GM12878 (cell line): ENCODE measurements at regions not wholly inside any gene's neighbourhood (a gene's known extent, or its start where the extent isn't known, plus 50 kb on each side); places are given as distances from the start of the nearest gene placed in this dataset.

Source experiments
- ATAC-seq: fragments of 200-7000 bp; cut with Tn5 transposase; 3 replicates; pipeline ENCODE4 v1.9.1; 2020; ENCODE audit warnings: mild to moderate bottlenecking, moderate library complexity
- BruUV-seq: library from RNA; stranded (reverse); fragments of 400-500 nt; replicated peaks from 2 replicates; lab custom pipeline; 2021; lab: Mats Ljungman, UMichigan
- CTCF ChIA-PET: fragments of 300-600 bp; sonication (Branson Sonifier 250); formaldehyde crosslinking; extraction: SDS; loops from one replicate; lab custom pipeline; 2021; ENCODE audit warnings: inconsistent platforms; lab: Yijun Ruan, JAX
- POLR2A ChIA-PET: fragments of 350-600 bp; formaldehyde crosslinking; extraction: SDS; loops from one replicate; lab custom pipeline; 2021; ENCODE audit warnings: inconsistent platforms; lab: Charles Lee
- RAD21 ChIA-PET: fragments of 300-600 bp; sonication (Branson Sonifier 250); formaldehyde crosslinking; loops from one replicate; lab custom pipeline; 2023; ENCODE audit warnings: antibody characterized with exemption; ENCODE audit not compliant: unreplicated experiment; lab: Charles Lee
- SMC1A ChIA-PET: fragments of 300-600 bp; sonication (Branson Sonifier 250); formaldehyde crosslinking; loops from one replicate; lab custom pipeline; 2023; ENCODE audit not compliant: unreplicated experiment, uncharacterized antibody; lab: Charles Lee
- DNase-seq: peaks from one replicate; pipeline ENCODE4 v3.0.0-alpha.2; 2011; ENCODE audit warnings: low read depth, low spot score
- FAIRE-seq: peaks from 3 replicates; lab custom pipeline; 2011; peaks lifted over from hg19 to GRCh38; lab: Jason Lieb, UNC
- H2AFZ ChIP-seq: 2 replicates; pipeline ENCODE4 v1.6.0; 2011; ENCODE audit warnings: low read depth, low read length, control low read depth; ENCODE audit not compliant: control insufficient read depth
- H3K27ac ChIP-seq: 2 replicates; pipeline ENCODE4 v1.5.1; 2011; ENCODE audit warnings: control low read depth; ENCODE audit not compliant: control insufficient read depth, insufficient read depth
- H3K27me3 ChIP-seq, 2 experiments: replicated peaks in 1 of 2; 2 replicates each; pipeline versions ENCODE4 v1.6.0 to v1.6.1; 2011; ENCODE audit warnings: low read length in 1 of 2; ENCODE audit not compliant: control insufficient read depth in 2 of 2, insufficient read depth in 2 of 2
- H3K36me3 ChIP-seq, 2 experiments: 2 replicates each; pipeline ENCODE4 v1.5.1; 2011; ENCODE audit warnings: low read length in 1 of 2; ENCODE audit not compliant: control insufficient read depth in 2 of 2, insufficient read depth in 2 of 2
- H3K4me1 ChIP-seq: 2 replicates; pipeline ENCODE4 v1.6.1; 2011; ENCODE audit warnings: mild to moderate bottlenecking, low read length, moderate library complexity, mixed read lengths; ENCODE audit not compliant: control insufficient read depth, insufficient read depth
- H3K4me2 ChIP-seq: 2 replicates; pipeline ENCODE4 v1.6.0; 2011; ENCODE audit warnings: control low read depth; ENCODE audit not compliant: control insufficient read depth, insufficient read depth
- H3K4me3 ChIP-seq: fragments of 200-600 bp; sonication (generic); 2 replicates; pipeline ENCODE4 v1.5.1; 2016
- H3K79me2 ChIP-seq: 2 replicates; pipeline ENCODE4 v1.6.0; 2011; ENCODE audit warnings: low read length; ENCODE audit not compliant: control insufficient read depth, insufficient read depth
- H3K9ac ChIP-seq: 2 replicates; pipeline ENCODE4 v1.8.0; 2011; ENCODE audit warnings: low read length, control low read depth, mixed read lengths; ENCODE audit not compliant: control insufficient read depth, insufficient read depth
- H3K9me3 ChIP-seq: replicated peaks from 3 replicates; pipeline ENCODE4 v1.5.1; 2011; ENCODE audit warnings: mild to moderate bottlenecking, low read length; ENCODE audit not compliant: control insufficient read depth, insufficient read depth
- H4K20me1 ChIP-seq: 2 replicates; pipeline ENCODE4 v1.6.0; 2011; ENCODE audit not compliant: control insufficient read depth, insufficient read depth
- BRCA1 ChIP-seq: IDR thresholded peaks from 2 replicates; pipeline ENCODE4 v1.6.1; 2011; ENCODE audit warnings: low read depth, low read length, improper control_type of control experiment
- CTCF ChIP-seq, 3 experiments: IDR thresholded peaks in 2 of 3; conservative IDR thresholded peaks in 1 of 3; 2 replicates each; pipeline ENCODE4 v1.5.1; 2011; ENCODE audit warnings: low read depth in 3 of 3, low read length in 3 of 3, mild to moderate bottlenecking in 3 of 3, control low read depth in 2 of 3, moderate library complexity in 2 of 3, inconsistent platforms in 1 of 3, mixed read lengths in 1 of 3; ENCODE audit not compliant: control insufficient read depth in 2 of 3, insufficient read depth in 1 of 3; ENCODE audit errors: extremely low read depth in 1 of 3
- EGR1 ChIP-seq, 2 experiments: IDR thresholded peaks; 1 replicate in 1 of 2; 2 replicates in 1 of 2; pipeline ENCODE4 v1.6.1; 2011 to 2012; ENCODE audit warnings: low read depth in 2 of 2, low read length in 2 of 2, borderline replicate concordance in 1 of 2, mild to moderate bottlenecking in 1 of 2, moderate library complexity in 1 of 2
- ETV6 ChIP-seq, 2 experiments: fragments of 450-650 bp in 1 of 2; IDR thresholded peaks in 1 of 2; conservative IDR thresholded peaks in 1 of 2; 2 replicates each; pipeline ENCODE4 v1.6.1; 2014; ENCODE audit warnings: antibody characterized with exemption in 1 of 2, borderline replicate concordance in 1 of 2, low read depth in 1 of 2, mild to moderate bottlenecking in 1 of 2, moderate library complexity in 1 of 2
- GATAD2B ChIP-seq: fragments of 450-650 bp; conservative IDR thresholded peaks from 2 replicates; pipeline ENCODE4 v1.6.1; 2017; ENCODE audit warnings: low read depth, mild to moderate bottlenecking, moderate library complexity
- MAX ChIP-seq: IDR thresholded peaks from 2 replicates; pipeline ENCODE4 v1.6.1; 2012; ENCODE audit warnings: low read depth, low read length, improper control_type of control experiment
- NBN ChIP-seq: fragments of 450-650 bp; IDR thresholded peaks from 2 replicates; pipeline ENCODE4 v1.6.1; 2016
- NFXL1 ChIP-seq: fragments of 450-650 bp; IDR thresholded peaks from 2 replicates; pipeline ENCODE4 v1.6.1; 2017; ENCODE audit warnings: antibody characterized with exemption, mild to moderate bottlenecking, borderline replicate concordance
- NFYB ChIP-seq: IDR thresholded peaks from 2 replicates; pipeline ENCODE4 v1.6.1; 2011; ENCODE audit warnings: low read depth, mild to moderate bottlenecking, low read length, improper control_type of control experiment, moderate library complexity; ENCODE audit not compliant: insufficient read depth
- POLR2A ChIP-seq: IDR thresholded peaks from 2 replicates; pipeline ENCODE4 v1.6.1; 2011; ENCODE audit warnings: low read depth, mild to moderate bottlenecking, low read length
- SMC3 ChIP-seq: IDR thresholded peaks from 2 replicates; pipeline ENCODE4 v1.6.1; 2011; ENCODE audit warnings: low read length, improper control_type of control experiment, borderline replicate concordance
- SP1 ChIP-seq: IDR thresholded peaks from one replicate; pipeline ENCODE4 v1.6.1; 2011; ENCODE audit warnings: low read depth, low read length
- USF1 ChIP-seq: IDR thresholded peaks from 2 replicates; pipeline ENCODE4 v1.6.1; 2011; ENCODE audit warnings: borderline replicate concordance, low read depth, mild to moderate bottlenecking, moderate library complexity, mixed read lengths, low read length; ENCODE audit not compliant: insufficient read depth; ENCODE audit errors: extremely low read length
- ZBED1 ChIP-seq: IDR thresholded peaks from 2 replicates; pipeline ENCODE4 v1.6.1; 2016; ENCODE audit warnings: borderline replicate concordance
- ZZZ3 ChIP-seq: IDR thresholded peaks from 2 replicates; pipeline ENCODE4 v1.6.1; 2011; ENCODE audit warnings: low read depth; ENCODE audit not compliant: control insufficient read depth, insufficient read length
- in situ Hi-C: fragments of 300-500 bp; cut with MboI; formaldehyde crosslinking; loops from 9 replicates; pipeline ENCODE4 v1.14.3; 2018; ENCODE audit warnings: mixed read lengths
- intact Hi-C: fragments of 100-400 bp; cut with micrococcal nuclease; formaldehyde crosslinking; loops from one replicate; pipeline ENCODE4 v1.14.2; 2022; ENCODE audit not compliant: unreplicated experiment
- TF ChIP-seq, protein P1 (sequence below): IDR thresholded peaks from 2 replicates; pipeline ENCODE4 v1.6.1; 2011; ENCODE audit warnings: mild to moderate bottlenecking, low read depth, low read length, moderate library complexity; ENCODE audit not compliant: insufficient replicate concordance
- TF ChIP-seq, protein P2 (sequence below): fragments of 150-350 bp; IDR thresholded peaks from 2 replicates; pipeline ENCODE4 v1.6.1; 2016; ENCODE audit warnings: low read depth, low read length

- TF ChIP-seq, protein P1, sequence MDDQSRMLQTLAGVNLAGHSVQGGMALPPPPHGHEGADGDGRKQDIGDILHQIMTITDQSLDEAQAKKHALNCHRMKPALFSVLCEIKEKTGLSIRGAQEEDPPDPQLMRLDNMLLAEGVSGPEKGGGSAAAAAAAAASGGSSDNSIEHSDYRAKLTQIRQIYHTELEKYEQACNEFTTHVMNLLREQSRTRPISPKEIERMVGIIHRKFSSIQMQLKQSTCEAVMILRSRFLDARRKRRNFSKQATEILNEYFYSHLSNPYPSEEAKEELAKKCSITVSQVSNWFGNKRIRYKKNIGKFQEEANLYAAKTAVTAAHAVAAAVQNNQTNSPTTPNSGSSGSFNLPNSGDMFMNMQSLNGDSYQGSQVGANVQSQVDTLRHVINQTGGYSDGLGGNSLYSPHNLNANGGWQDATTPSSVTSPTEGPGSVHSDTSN = no peak
Observed at GRCh38 chr4:34138385-34138784, 2105.9 kb downstream of the ARAP2 start (continued).

GRCh38 chr4:34139346-34139745 is 2105.0 kb downstream of the ARAP2 start:
- CTCF ChIA-PET = no interaction called here
- H3K36me3 ChIP-seq = no peaks in the 10 kb centered on the region
- H3K79me2 ChIP-seq = no peaks in the 10 kb centered on the region
- H3K4me1 ChIP-seq = no peaks in the 10 kb centered on the region
- no TSS peak for BruUV-seq
- POLR2A ChIA-PET = no interaction called here
- intact Hi-C loops (no loop called here), in situ Hi-C loops (no loop called here)
- ATAC-seq (no peak), DNase-seq (no peak), FAIRE-seq (no peak)
- RAD21 ChIA-PET = no interaction called here
- no peak overlapping the region for H2AFZ ChIP-seq
- no peak overlapping the region for H3K27ac ChIP-seq
- H3K27me3 ChIP-seq = no peaks in the 10 kb centered on the region
- H4K20me1 ChIP-seq = no peaks in the 10 kb centered on the region
- H3K9ac ChIP-seq = no peak overlapping the region
- H3K4me3 ChIP-seq = no peak overlapping the region
- H3K9me3 ChIP-seq = no peaks in the 10 kb centered on the region
- H3K4me2 ChIP-seq = no peak overlapping the region
- SMC1A ChIA-PET = no interaction called here
- no peak for TF ChIP-seq POLR2A
- no peak for TF ChIP-seq SP1
- no peak for TF ChIP-seq ZBED1
- no peak for TF ChIP-seq NFYB
- no peak for TF ChIP-seq ZZZ3
- TF ChIP-seq BRCA1 = no peak
- TF ChIP-seq SMC3 = no peak
- no peak for TF ChIP-seq CTCF (IDR thresholded peaks at IDR 0.05 in 2 of 3, conservative IDR thresholded peaks at IDR 0.05 in 1 of 3; ENCODE audit: control insufficient read depth in 2 of 3, extremely low read depth in 1 of 3, insufficient read depth in 1 of 3, low read depth in 3 of 3, low read length in 3 of 3)
- no peak for TF ChIP-seq MAX
- no peak for TF ChIP-seq NFXL1
- TF ChIP-seq ETV6 (conservative IDR thresholded peaks at IDR 0.05 in 1 of 2, IDR thresholded peaks at IDR 0.05 in 1 of 2; ENCODE audit: borderline replicate concordance in 1 of 2, low read depth in 1 of 2) = no peak
- no peak for TF ChIP-seq USF1
- TF ChIP-seq, protein P2, sequence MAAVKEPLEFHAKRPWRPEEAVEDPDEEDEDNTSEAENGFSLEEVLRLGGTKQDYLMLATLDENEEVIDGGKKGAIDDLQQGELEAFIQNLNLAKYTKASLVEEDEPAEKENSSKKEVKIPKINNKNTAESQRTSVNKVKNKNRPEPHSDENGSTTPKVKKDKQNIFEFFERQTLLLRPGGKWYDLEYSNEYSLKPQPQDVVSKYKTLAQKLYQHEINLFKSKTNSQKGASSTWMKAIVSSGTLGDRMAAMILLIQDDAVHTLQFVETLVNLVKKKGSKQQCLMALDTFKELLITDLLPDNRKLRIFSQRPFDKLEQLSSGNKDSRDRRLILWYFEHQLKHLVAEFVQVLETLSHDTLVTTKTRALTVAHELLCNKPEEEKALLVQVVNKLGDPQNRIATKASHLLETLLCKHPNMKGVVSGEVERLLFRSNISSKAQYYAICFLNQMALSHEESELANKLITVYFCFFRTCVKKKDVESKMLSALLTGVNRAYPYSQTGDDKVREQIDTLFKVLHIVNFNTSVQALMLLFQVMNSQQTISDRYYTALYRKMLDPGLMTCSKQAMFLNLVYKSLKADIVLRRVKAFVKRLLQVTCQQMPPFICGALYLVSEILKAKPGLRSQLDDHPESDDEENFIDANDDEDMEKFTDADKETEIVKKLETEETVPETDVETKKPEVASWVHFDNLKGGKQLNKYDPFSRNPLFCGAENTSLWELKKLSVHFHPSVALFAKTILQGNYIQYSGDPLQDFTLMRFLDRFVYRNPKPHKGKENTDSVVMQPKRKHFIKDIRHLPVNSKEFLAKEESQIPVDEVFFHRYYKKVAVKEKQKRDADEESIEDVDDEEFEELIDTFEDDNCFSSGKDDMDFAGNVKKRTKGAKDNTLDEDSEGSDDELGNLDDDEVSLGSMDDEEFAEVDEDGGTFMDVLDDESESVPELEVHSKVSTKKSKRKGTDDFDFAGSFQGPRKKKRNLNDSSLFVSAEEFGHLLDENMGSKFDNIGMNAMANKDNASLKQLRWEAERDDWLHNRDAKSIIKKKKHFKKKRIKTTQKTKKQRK = no peak
- no peak for TF ChIP-seq NBN
- no peak for TF ChIP-seq GATAD2B
- TF ChIP-seq EGR1 (IDR thresholded peaks at IDR 0.05; ENCODE audit: borderline replicate concordance in 1 of 2, low read depth in 2 of 2, low read length in 2 of 2) = no peak
